Right lobe of liver (tissue), 4 donors: ENCODE measurements at regions not wholly inside any gene's neighbourhood (a gene's known extent, or its start where the extent isn't known, plus 50 kb on each side); places are given as distances from the start of the nearest gene placed in this dataset.

Source experiments
- POLR2A ChIP-seq: fragments of 450-650 bp; IDR thresholded peaks from one replicate; pipeline ENCODE4 v1.6.1; 2017; ENCODE audit warnings: antibody characterized with exemption, mild to moderate bottlenecking
- TF ChIP-seq, protein P1 (sequence below), 4 donors: fragments of 200-600 bp in 3 of 4; fragments of 450-650 bp in 1 of 4; IDR thresholded peaks; one replicate each; pipeline versions ENCODE4 v1.5.1 to v1.8.0; 2016 to 2022; ENCODE audit warnings: antibody characterized with exemption in 4 of 4, mild to moderate bottlenecking in 2 of 4
- donor health status: DM: no; HTN: no; CAD: no.
- donor health status: DM: no; HTN: no; CAD: no.
- donor health status: DM: no; HTN: yes; CAD: no.

DNA sequence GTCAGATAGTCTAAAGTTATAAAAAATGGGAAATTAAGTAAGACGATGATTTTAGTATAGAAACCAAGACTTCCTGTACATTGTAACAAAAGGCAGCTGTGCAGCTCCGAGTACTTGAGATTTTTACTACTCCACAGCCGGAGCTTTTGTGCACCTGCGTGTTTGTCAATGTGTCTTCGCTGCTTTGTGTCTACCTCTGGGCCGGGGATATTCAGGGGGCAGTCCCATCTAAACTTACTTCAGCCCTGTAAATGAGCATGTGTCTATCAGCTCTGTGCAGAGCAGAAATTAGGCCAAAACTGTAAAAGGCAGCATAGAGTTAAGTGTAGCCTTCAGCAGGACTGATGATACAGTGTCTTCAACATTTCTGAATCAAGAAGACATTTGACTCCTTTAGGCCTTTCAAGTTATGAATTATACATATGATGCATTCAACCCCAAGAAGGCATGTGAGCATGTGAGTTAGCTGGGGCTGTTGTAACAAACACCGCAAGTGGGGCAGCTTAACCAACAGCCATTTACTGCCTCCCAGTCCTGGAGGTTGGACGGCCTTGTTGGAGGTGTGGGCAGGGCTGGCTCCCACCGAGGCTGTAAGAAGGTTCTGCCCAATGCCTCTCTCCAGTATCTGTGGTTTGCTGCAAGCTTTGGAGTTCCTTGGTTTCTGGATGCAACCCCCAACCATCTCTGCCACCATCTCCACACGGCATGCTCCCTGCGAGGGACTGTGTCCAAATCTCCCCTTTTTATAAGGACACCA is 191.0 kb upstream of the IRS2 start:
- no peak for TF ChIP-seq POLR2A
- TF ChIP-seq, protein P1, sequence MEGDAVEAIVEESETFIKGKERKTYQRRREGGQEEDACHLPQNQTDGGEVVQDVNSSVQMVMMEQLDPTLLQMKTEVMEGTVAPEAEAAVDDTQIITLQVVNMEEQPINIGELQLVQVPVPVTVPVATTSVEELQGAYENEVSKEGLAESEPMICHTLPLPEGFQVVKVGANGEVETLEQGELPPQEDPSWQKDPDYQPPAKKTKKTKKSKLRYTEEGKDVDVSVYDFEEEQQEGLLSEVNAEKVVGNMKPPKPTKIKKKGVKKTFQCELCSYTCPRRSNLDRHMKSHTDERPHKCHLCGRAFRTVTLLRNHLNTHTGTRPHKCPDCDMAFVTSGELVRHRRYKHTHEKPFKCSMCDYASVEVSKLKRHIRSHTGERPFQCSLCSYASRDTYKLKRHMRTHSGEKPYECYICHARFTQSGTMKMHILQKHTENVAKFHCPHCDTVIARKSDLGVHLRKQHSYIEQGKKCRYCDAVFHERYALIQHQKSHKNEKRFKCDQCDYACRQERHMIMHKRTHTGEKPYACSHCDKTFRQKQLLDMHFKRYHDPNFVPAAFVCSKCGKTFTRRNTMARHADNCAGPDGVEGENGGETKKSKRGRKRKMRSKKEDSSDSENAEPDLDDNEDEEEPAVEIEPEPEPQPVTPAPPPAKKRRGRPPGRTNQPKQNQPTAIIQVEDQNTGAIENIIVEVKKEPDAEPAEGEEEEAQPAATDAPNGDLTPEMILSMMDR (IDR thresholded peaks at IDR 0.05): no peak
